ENCODE measurements at regions not wholly inside any gene's neighbourhood (a gene's known extent, or its start where the extent isn't known, plus 50 kb on each side); places are given as distances from the start of the nearest gene placed in this dataset.

- Histone ChIP-seq H3K36me3 (ENCODE audit: insufficient read depth, low read length) (no peaks in the 10 kb centered on the region), H3K27ac (no peak overlapping the region), H3K9ac (ENCODE audit: insufficient read length) (no peak overlapping the region), H3K4me3 (no peak overlapping the region), H3K9me3 (ENCODE audit: low read depth, low read length) (no peaks in the 10 kb centered on the region)
- no peak for DNase-seq (ENCODE audit: low read depth, low spot score)
- TF ChIP-seq FOXP2 (optimal IDR thresholded peaks at IDR 0.05; ENCODE audit: control extremely low read depth, extremely low read length, insufficient read depth), result no peak
- no peak for TF ChIP-seq POLR2AphosphoS5 (IDR thresholded peaks at IDR 0.05; ENCODE audit: borderline replicate concordance, low read depth, low read length)
- no peak for TF ChIP-seq EZH2 (IDR thresholded peaks at IDR 0.05)
Measured at GRCh38 chr21:16409352-16409751, 679.6 kb downstream of the USP25 start.

- no peak for DNase-seq (ENCODE audit: low read depth, low spot score)
- H3K4me3 ChIP-seq, result 0 out of 2 replicates have a peak overlapping the region, but pooled peaks have one; percentile 0
- H3K27ac ChIP-seq, result peak overlapping the region; percentile 98; the same call in 1 of the 2 replicates
- H3K9ac ChIP-seq (ENCODE audit: insufficient read length), result no peak overlapping the region
- TF ChIP-seq FOXP2 (optimal IDR thresholded peaks at IDR 0.05; ENCODE audit: control extremely low read depth, extremely low read length, insufficient read depth) (no peak), POLR2AphosphoS5 (IDR thresholded peaks at IDR 0.05; ENCODE audit: borderline replicate concordance, low read depth, low read length) (no peak), EZH2 (IDR thresholded peaks at IDR 0.05) (no peak)
- H3K36me3 ChIP-seq (ENCODE audit: insufficient read depth, low read length), result no peaks in the 10 kb centered on the region
- no peaks in the 10 kb centered on the region for H3K9me3 ChIP-seq (ENCODE audit: low read depth, low read length)
Measured at GRCh38 chr21:16418226-16418625, 688.4 kb downstream of the USP25 start.

GRCh38 chr21:16418642-16419041 is 688.9 kb downstream of the USP25 start:
- Histone ChIP-seq H3K9me3 (ENCODE audit: low read depth, low read length) (no peaks in the 10 kb centered on the region), H3K36me3 (ENCODE audit: insufficient read depth, low read length) (no peaks in the 10 kb centered on the region), H3K4me3 (0 out of 2 replicates have a peak overlapping the region, but pooled peaks have one; percentile 1), H3K9ac (ENCODE audit: insufficient read length) (no peak overlapping the region), H3K27ac (peak overlapping the region; percentile 98)
- no peak for DNase-seq (ENCODE audit: low read depth, low spot score)
- no peak for TF ChIP-seq EZH2 (IDR thresholded peaks at IDR 0.05)
- TF ChIP-seq FOXP2 (optimal IDR thresholded peaks at IDR 0.05; ENCODE audit: control extremely low read depth, extremely low read length, insufficient read depth), result no peak
- TF ChIP-seq POLR2AphosphoS5 (IDR thresholded peaks at IDR 0.05; ENCODE audit: borderline replicate concordance, low read depth, low read length), result no peak

GRCh38 chr21:16419188-16419921 is 689.6 kb downstream of the USP25 start:
- H3K4me3 ChIP-seq, result peak overlapping the region; percentile 87
- no peak for DNase-seq (ENCODE audit: low read depth, low spot score)
- TF ChIP-seq EZH2 (IDR thresholded peaks at IDR 0.05) (no peak), POLR2AphosphoS5 (IDR thresholded peaks at IDR 0.05; ENCODE audit: borderline replicate concordance, low read depth, low read length) (no peak; the same call in 1 of the 2 replicates), FOXP2 (optimal IDR thresholded peaks at IDR 0.05; ENCODE audit: control extremely low read depth, extremely low read length, insufficient read depth) (no peak)
- peak overlapping the region; percentile 94 for H3K9ac ChIP-seq (ENCODE audit: insufficient read length)
- H3K27ac ChIP-seq, result peak overlapping the region; percentile 98
- H3K36me3 ChIP-seq (ENCODE audit: insufficient read depth, low read length), result no peaks in the 10 kb centered on the region
- no peaks in the 10 kb centered on the region for H3K9me3 ChIP-seq (ENCODE audit: low read depth, low read length)

- TF ChIP-seq POLR2AphosphoS5 (IDR thresholded peaks at IDR 0.05; ENCODE audit: borderline replicate concordance, low read depth, low read length) (no peak), FOXP2 (optimal IDR thresholded peaks at IDR 0.05; ENCODE audit: control extremely low read depth, extremely low read length, insufficient read depth) (no peak), EZH2 (IDR thresholded peaks at IDR 0.05) (no peak)
- H3K4me3 ChIP-seq, result peak overlapping the region; percentile 87
Measured at GRCh38 chr21:16420031-16420724, 690.4 kb downstream of the USP25 start.

GRCh38 chr21:16421007-16421406 is 691.2 kb downstream of the USP25 start:
- TF ChIP-seq POLR2AphosphoS5 (IDR thresholded peaks at IDR 0.05; ENCODE audit: borderline replicate concordance, low read depth, low read length) (no peak), EZH2 (IDR thresholded peaks at IDR 0.05) (no peak), FOXP2 (optimal IDR thresholded peaks at IDR 0.05; ENCODE audit: control extremely low read depth, extremely low read length, insufficient read depth) (no peak)
- Histone ChIP-seq H3K9me3 (ENCODE audit: low read depth, low read length) (no peaks in the 10 kb centered on the region), H3K36me3 (ENCODE audit: insufficient read depth, low read length) (no peaks in the 10 kb centered on the region), H3K9ac (ENCODE audit: insufficient read length) (peak overlapping the region; percentile 94), H3K27ac (peak overlapping the region; percentile 98), H3K4me3 (peak overlapping the region; percentile 87)
- DNase-seq (ENCODE audit: low read depth, low spot score), result no peak

More at GRCh38 chr21:16420031-16420724, 690.4 kb downstream of the USP25 start:
- Histone ChIP-seq H3K9me3 (ENCODE audit: low read depth, low read length) (no peaks in the 10 kb centered on the region), H3K9ac (ENCODE audit: insufficient read length) (peak overlapping the region; percentile 94), H3K36me3 (ENCODE audit: insufficient read depth, low read length) (no peaks in the 10 kb centered on the region), H3K27ac (peak overlapping the region; percentile 98)
- DNase-seq (ENCODE audit: low read depth, low spot score), result no peak

GRCh38 chr21:16421965-16422364 is 692.2 kb downstream of the USP25 start:
- H3K27ac ChIP-seq, result peak overlapping the region; percentile 98
- peak overlapping the region; percentile 94 for H3K9ac ChIP-seq (ENCODE audit: insufficient read length)
- H3K36me3 ChIP-seq (ENCODE audit: insufficient read depth, low read length), result no peaks in the 10 kb centered on the region
- TF ChIP-seq EZH2 (IDR thresholded peaks at IDR 0.05), result no peak
- no peak for TF ChIP-seq POLR2AphosphoS5 (IDR thresholded peaks at IDR 0.05; ENCODE audit: borderline replicate concordance, low read depth, low read length)
- no peak for TF ChIP-seq FOXP2 (optimal IDR thresholded peaks at IDR 0.05; ENCODE audit: control extremely low read depth, extremely low read length, insufficient read depth)
- DNase-seq (ENCODE audit: low read depth, low spot score), result no peak
- peak overlapping the region; percentile 87 for H3K4me3 ChIP-seq
- no peaks in the 10 kb centered on the region for H3K9me3 ChIP-seq (ENCODE audit: low read depth, low read length)

- TF ChIP-seq EZH2 (IDR thresholded peaks at IDR 0.05) (no peak), POLR2AphosphoS5 (IDR thresholded peaks at IDR 0.05; ENCODE audit: borderline replicate concordance, low read depth, low read length) (no peak), FOXP2 (optimal IDR thresholded peaks at IDR 0.05; ENCODE audit: control extremely low read depth, extremely low read length, insufficient read depth) (no peak)
- peak overlapping the region; percentile 94 for H3K9ac ChIP-seq (ENCODE audit: insufficient read length)
- peak overlapping the region; percentile 98; the same call in 1 of the 2 replicates for H3K27ac ChIP-seq
- no peaks in the 10 kb centered on the region for H3K36me3 ChIP-seq (ENCODE audit: insufficient read depth, low read length)
- no peaks in the 10 kb centered on the region for H3K9me3 ChIP-seq (ENCODE audit: low read depth, low read length)
- peak overlapping the region; percentile 87 for H3K4me3 ChIP-seq
- no peak for DNase-seq (ENCODE audit: low read depth, low spot score)
Measured at GRCh38 chr21:16422702-16423101, 692.9 kb downstream of the USP25 start.

Data from SK-N-MC (cell line).